GM12878 (cell line): ENCODE measurements at regions not wholly inside any gene's neighbourhood (a gene's known extent, or its start where the extent isn't known, plus 50 kb on each side); places are given as distances from the start of the nearest gene placed in this dataset.

Source experiments
- ATAC-seq: fragments of 200-7000 bp; cut with Tn5 transposase; 3 replicates; pipeline ENCODE4 v1.9.1; 2020; ENCODE audit warnings: mild to moderate bottlenecking, moderate library complexity
- BruUV-seq: library from RNA; stranded (reverse); fragments of 400-500 nt; replicated peaks from 2 replicates; lab custom pipeline; 2021; lab: Mats Ljungman, UMichigan
- CTCF ChIA-PET: fragments of 300-600 bp; sonication (Branson Sonifier 250); formaldehyde crosslinking; extraction: SDS; loops from one replicate; lab custom pipeline; 2021; ENCODE audit warnings: inconsistent platforms; lab: Yijun Ruan, JAX
- POLR2A ChIA-PET: fragments of 350-600 bp; formaldehyde crosslinking; extraction: SDS; loops from one replicate; lab custom pipeline; 2021; ENCODE audit warnings: inconsistent platforms; lab: Charles Lee
- RAD21 ChIA-PET: fragments of 300-600 bp; sonication (Branson Sonifier 250); formaldehyde crosslinking; loops from one replicate; lab custom pipeline; 2023; ENCODE audit warnings: antibody characterized with exemption; ENCODE audit not compliant: unreplicated experiment; lab: Charles Lee
- SMC1A ChIA-PET: fragments of 300-600 bp; sonication (Branson Sonifier 250); formaldehyde crosslinking; loops from one replicate; lab custom pipeline; 2023; ENCODE audit not compliant: unreplicated experiment, uncharacterized antibody; lab: Charles Lee
- DNase-seq: peaks from one replicate; pipeline ENCODE4 v3.0.0-alpha.2; 2011; ENCODE audit warnings: low read depth, low spot score
- FAIRE-seq: peaks from 3 replicates; lab custom pipeline; 2011; peaks lifted over from hg19 to GRCh38; lab: Jason Lieb, UNC
- H2AFZ ChIP-seq: 2 replicates; pipeline ENCODE4 v1.6.0; 2011; ENCODE audit warnings: low read depth, low read length, control low read depth; ENCODE audit not compliant: control insufficient read depth
- H3K27ac ChIP-seq: 2 replicates; pipeline ENCODE4 v1.5.1; 2011; ENCODE audit warnings: control low read depth; ENCODE audit not compliant: control insufficient read depth, insufficient read depth
- H3K27me3 ChIP-seq, 2 experiments: replicated peaks in 1 of 2; 2 replicates each; pipeline versions ENCODE4 v1.6.0 to v1.6.1; 2011; ENCODE audit warnings: low read length in 1 of 2; ENCODE audit not compliant: control insufficient read depth in 2 of 2, insufficient read depth in 2 of 2
- H3K36me3 ChIP-seq, 2 experiments: 2 replicates each; pipeline ENCODE4 v1.5.1; 2011; ENCODE audit warnings: low read length in 1 of 2; ENCODE audit not compliant: control insufficient read depth in 2 of 2, insufficient read depth in 2 of 2
- H3K4me1 ChIP-seq: 2 replicates; pipeline ENCODE4 v1.6.1; 2011; ENCODE audit warnings: mild to moderate bottlenecking, low read length, moderate library complexity, mixed read lengths; ENCODE audit not compliant: control insufficient read depth, insufficient read depth
- H3K4me2 ChIP-seq: 2 replicates; pipeline ENCODE4 v1.6.0; 2011; ENCODE audit warnings: control low read depth; ENCODE audit not compliant: control insufficient read depth, insufficient read depth
- H3K4me3 ChIP-seq: fragments of 200-600 bp; sonication (generic); 2 replicates; pipeline ENCODE4 v1.5.1; 2016
- H3K79me2 ChIP-seq: 2 replicates; pipeline ENCODE4 v1.6.0; 2011; ENCODE audit warnings: low read length; ENCODE audit not compliant: control insufficient read depth, insufficient read depth
- H3K9ac ChIP-seq: 2 replicates; pipeline ENCODE4 v1.8.0; 2011; ENCODE audit warnings: low read length, control low read depth, mixed read lengths; ENCODE audit not compliant: control insufficient read depth, insufficient read depth
- H3K9me3 ChIP-seq: replicated peaks from 3 replicates; pipeline ENCODE4 v1.5.1; 2011; ENCODE audit warnings: mild to moderate bottlenecking, low read length; ENCODE audit not compliant: control insufficient read depth, insufficient read depth
- H4K20me1 ChIP-seq: 2 replicates; pipeline ENCODE4 v1.6.0; 2011; ENCODE audit not compliant: control insufficient read depth, insufficient read depth
- BACH1 ChIP-seq: fragments of 450-650 bp; IDR thresholded peaks from 2 replicates; pipeline ENCODE4 v1.6.1; 2017; ENCODE audit warnings: mild to moderate bottlenecking, borderline replicate concordance
- EP300 ChIP-seq, 2 experiments: fragments of 150-350 bp in 1 of 2; IDR thresholded peaks; 2 replicates each; pipeline ENCODE4 v1.6.1; 2011 to 2012; ENCODE audit warnings: low read depth in 2 of 2, low read length in 2 of 2, borderline replicate concordance in 1 of 2, improper control_type of control experiment in 1 of 2, inconsistent platforms in 1 of 2; ENCODE audit not compliant: control insufficient read depth in 1 of 2
- IKZF2 ChIP-seq, 2 experiments: fragments of 450-650 bp; IDR thresholded peaks; 2 replicates each; pipeline ENCODE4 v1.6.1; 2017; ENCODE audit warnings: mild to moderate bottlenecking in 2 of 2, moderate library complexity in 2 of 2
- JUND ChIP-seq: IDR thresholded peaks from 2 replicates; pipeline ENCODE4 v1.6.1; 2012; ENCODE audit warnings: low read depth, mild to moderate bottlenecking, low read length, improper control_type of control experiment, moderate library complexity
- WGBS: methylation state at CpG from one replicate; pipeline ENCODE4 v1.1.6; 2016; ENCODE audit warnings: low lambda C conversion rate; ENCODE audit not compliant: insufficient replicate concordance, insufficient coverage; ENCODE audit errors: missing lambda C conversion rate; 5-methylcytosine and 5-hydroxymethylcytosine counted together
- in situ Hi-C: fragments of 300-500 bp; cut with MboI; formaldehyde crosslinking; loops from 9 replicates; pipeline ENCODE4 v1.14.3; 2018; ENCODE audit warnings: mixed read lengths
- intact Hi-C: fragments of 100-400 bp; cut with micrococcal nuclease; formaldehyde crosslinking; loops from one replicate; pipeline ENCODE4 v1.14.2; 2022; ENCODE audit not compliant: unreplicated experiment
- TF ChIP-seq, protein P1 (sequence below): IDR thresholded peaks from 2 replicates; pipeline ENCODE4 v1.6.1; 2012; ENCODE audit warnings: low read depth, low read length, improper control_type of control experiment

- ATAC-seq (no peak), DNase-seq (no peak), FAIRE-seq (no peak)
- no peaks in the 10 kb centered on the region for H3K36me3 ChIP-seq
- BruUV-seq, result no TSS peak
- no peaks in the 10 kb centered on the region for H3K79me2 ChIP-seq
- H3K4me2 ChIP-seq, result no peak overlapping the region
- ChIA-PET CTCF (interaction anchor here (0.6 kb wide), 1 partner anchor 8 kb away, joined by 3 read pairs; no protein-coding TSS in a partner anchor), SMC1A (no interaction called here), POLR2A (interaction anchor here (0.5 kb wide), 1 partner anchor 1847 kb away, joined by 5 read pairs; no protein-coding TSS in a partner anchor), RAD21 (interaction anchor here (0.6 kb wide), 1 partner anchor 886 kb away, joined by 4 read pairs; no protein-coding TSS in a partner anchor)
- no peak overlapping the region for H3K4me3 ChIP-seq
- H3K27ac ChIP-seq, result no peak overlapping the region
- H3K9me3 ChIP-seq, result no peaks in the 10 kb centered on the region
- no peak overlapping the region for H2AFZ ChIP-seq
- H4K20me1 ChIP-seq, result no peaks in the 10 kb centered on the region
- H3K4me1 ChIP-seq, result no peaks in the 10 kb centered on the region
- TF ChIP-seq EP300 (IDR thresholded peaks at IDR 0.05; ENCODE audit: borderline replicate concordance in 1 of 2, control insufficient read depth in 1 of 2, low read depth in 2 of 2, low read length in 2 of 2), result no peak
- TF ChIP-seq, protein P1, sequence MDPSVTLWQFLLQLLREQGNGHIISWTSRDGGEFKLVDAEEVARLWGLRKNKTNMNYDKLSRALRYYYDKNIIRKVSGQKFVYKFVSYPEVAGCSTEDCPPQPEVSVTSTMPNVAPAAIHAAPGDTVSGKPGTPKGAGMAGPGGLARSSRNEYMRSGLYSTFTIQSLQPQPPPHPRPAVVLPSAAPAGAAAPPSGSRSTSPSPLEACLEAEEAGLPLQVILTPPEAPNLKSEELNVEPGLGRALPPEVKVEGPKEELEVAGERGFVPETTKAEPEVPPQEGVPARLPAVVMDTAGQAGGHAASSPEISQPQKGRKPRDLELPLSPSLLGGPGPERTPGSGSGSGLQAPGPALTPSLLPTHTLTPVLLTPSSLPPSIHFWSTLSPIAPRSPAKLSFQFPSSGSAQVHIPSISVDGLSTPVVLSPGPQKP, result no peak
- no peak for TF ChIP-seq BACH1
- TF ChIP-seq IKZF2 (IDR thresholded peaks at IDR 0.05), result no peak
- no peak for TF ChIP-seq JUND
- WGBS, result 23% methylated on average over 9 of the region's 9 CpGs
- intact Hi-C loops, result no loop called here
- H3K9ac ChIP-seq, result no peak overlapping the region
- H3K27me3 ChIP-seq, result no peaks in the 10 kb centered on the region; a peak in 2 of 4 replicates
- in situ Hi-C loops, result no loop called here
These were observed 119.2 kb downstream of the MSX2 start for GRCh38 chr5:174843263-174844250.
